WTC11 (cell line): ENCODE measurements at regions not wholly inside any gene's neighbourhood (a gene's known extent, or its start where the extent isn't known, plus 50 kb on each side); places are given as distances from the start of the nearest gene placed in this dataset.

Experiments used
- CREM ChIP-seq: sonication (generic); formaldehyde crosslinking; IDR thresholded peaks from 2 replicates; pipeline ENCODE4 v1.8.1; 2022; ENCODE audit warnings: mild to moderate bottlenecking, missing genetic modification reagents, moderate library complexity
- JUN ChIP-seq: sonication (generic); formaldehyde crosslinking; IDR thresholded peaks from 2 replicates; pipeline ENCODE4 v1.8.0; 2023; ENCODE audit warnings: mild to moderate bottlenecking, missing genetic modification reagents
- MXD4 ChIP-seq: fragments of 250-450 bp; sonication (Bioruptor Pico); IDR thresholded peaks from 2 replicates; pipeline ENCODE4 v1.8.0; 2021; ENCODE audit warnings: mild to moderate bottlenecking, moderate library complexity, borderline replicate concordance
- NFATC4 ChIP-seq: fragments of 250-450 bp; sonication (Bioruptor Pico); IDR thresholded peaks from 2 replicates; pipeline ENCODE4 v1.9.0; 2021; ENCODE audit warnings: mild to moderate bottlenecking
- NFE2L1 ChIP-seq: sonication (generic); formaldehyde crosslinking; IDR thresholded peaks from 2 replicates; pipeline ENCODE4 v1.8.1; 2023; ENCODE audit warnings: missing genetic modification reagents
- SMAD3 ChIP-seq: sonication (generic); formaldehyde crosslinking; IDR thresholded peaks from 2 replicates; pipeline ENCODE4 v1.8.0; 2022; ENCODE audit warnings: missing genetic modification reagents, mild to moderate bottlenecking, borderline replicate concordance
- SMAD4 ChIP-seq: sonication (generic); formaldehyde crosslinking; IDR thresholded peaks from 2 replicates; pipeline ENCODE4 v1.8.0; 2022; ENCODE audit warnings: mild to moderate bottlenecking, missing genetic modification reagents
- USF2 ChIP-seq: sonication (generic); formaldehyde crosslinking; IDR thresholded peaks from 2 replicates; pipeline ENCODE4 v1.8.1; 2023; ENCODE audit warnings: mild to moderate bottlenecking, missing genetic modification reagents, moderate library complexity
- ZNF416 ChIP-seq: fragments of 250-450 bp; sonication (Bioruptor Pico); IDR thresholded peaks from 2 replicates; pipeline ENCODE4 v1.9.0; 2021; ENCODE audit warnings: mild to moderate bottlenecking, inconsistent platforms
- TF ChIP-seq, protein P1 (sequence below): fragments of 200-600 bp; IDR thresholded peaks from 2 replicates; pipeline ENCODE4 v1.8.0; 2022; ENCODE audit warnings: antibody characterized with exemption

GRCh38 chr5:2489306-2489705 lies 262.2 kb downstream of the IRX2 start:
- TF ChIP-seq, protein P1, sequence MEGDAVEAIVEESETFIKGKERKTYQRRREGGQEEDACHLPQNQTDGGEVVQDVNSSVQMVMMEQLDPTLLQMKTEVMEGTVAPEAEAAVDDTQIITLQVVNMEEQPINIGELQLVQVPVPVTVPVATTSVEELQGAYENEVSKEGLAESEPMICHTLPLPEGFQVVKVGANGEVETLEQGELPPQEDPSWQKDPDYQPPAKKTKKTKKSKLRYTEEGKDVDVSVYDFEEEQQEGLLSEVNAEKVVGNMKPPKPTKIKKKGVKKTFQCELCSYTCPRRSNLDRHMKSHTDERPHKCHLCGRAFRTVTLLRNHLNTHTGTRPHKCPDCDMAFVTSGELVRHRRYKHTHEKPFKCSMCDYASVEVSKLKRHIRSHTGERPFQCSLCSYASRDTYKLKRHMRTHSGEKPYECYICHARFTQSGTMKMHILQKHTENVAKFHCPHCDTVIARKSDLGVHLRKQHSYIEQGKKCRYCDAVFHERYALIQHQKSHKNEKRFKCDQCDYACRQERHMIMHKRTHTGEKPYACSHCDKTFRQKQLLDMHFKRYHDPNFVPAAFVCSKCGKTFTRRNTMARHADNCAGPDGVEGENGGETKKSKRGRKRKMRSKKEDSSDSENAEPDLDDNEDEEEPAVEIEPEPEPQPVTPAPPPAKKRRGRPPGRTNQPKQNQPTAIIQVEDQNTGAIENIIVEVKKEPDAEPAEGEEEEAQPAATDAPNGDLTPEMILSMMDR: no peak
- TF ChIP-seq SMAD4 (CRISPR knock-in tag) (no peak), ZNF416 (CRISPR knock-in tag) (no peak), NFATC4 (no peak), MXD4 (CRISPR knock-in tag) (no peak), NFE2L1 (CRISPR knock-in tag) (no peak), CREM (no peak), USF2 (no peak), SMAD3 (CRISPR knock-in tag) (no peak), JUN (CRISPR knock-in tag) (no peak)
